Stimulated activated CD8-positive, alpha-beta memory T cell treated with anti-CD3 and anti-CD28 coated beads, Interleukin-2, amount 100 ng/mL, for 1 hour (primary cell): ENCODE measurements at regions not wholly inside any gene's neighbourhood (a gene's known extent, or its start where the extent isn't known, plus 50 kb on each side); places are given as distances from the start of the nearest gene placed in this dataset.

ENCODE experiments used
- DNase-seq, 2 donors: peaks; one replicate each; pipeline ENCODE4 v3.0.0-alpha.2; 2020; ENCODE audit warnings: low read depth in 2 of 2

DNA sequence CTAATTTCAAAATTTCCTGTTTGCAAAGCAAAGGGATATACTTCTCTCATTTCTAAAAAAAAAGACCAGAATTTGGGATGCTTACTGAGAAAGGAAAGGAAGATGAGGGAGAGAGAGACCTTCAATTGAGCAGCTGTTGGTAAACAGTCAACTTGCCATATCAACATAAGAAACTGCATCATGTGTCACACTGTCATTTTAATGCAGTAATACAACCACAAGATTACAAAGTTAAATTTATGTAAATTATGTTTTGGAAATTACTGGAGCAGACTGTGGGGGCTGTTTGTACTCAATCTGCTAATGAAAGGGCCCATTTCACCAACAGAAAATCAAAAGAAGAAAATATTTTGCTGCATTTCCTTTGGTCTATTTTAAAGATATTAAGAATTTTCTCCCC is 370.4 kb upstream of the TMPO start:
- no peak for DNase-seq

DNA sequence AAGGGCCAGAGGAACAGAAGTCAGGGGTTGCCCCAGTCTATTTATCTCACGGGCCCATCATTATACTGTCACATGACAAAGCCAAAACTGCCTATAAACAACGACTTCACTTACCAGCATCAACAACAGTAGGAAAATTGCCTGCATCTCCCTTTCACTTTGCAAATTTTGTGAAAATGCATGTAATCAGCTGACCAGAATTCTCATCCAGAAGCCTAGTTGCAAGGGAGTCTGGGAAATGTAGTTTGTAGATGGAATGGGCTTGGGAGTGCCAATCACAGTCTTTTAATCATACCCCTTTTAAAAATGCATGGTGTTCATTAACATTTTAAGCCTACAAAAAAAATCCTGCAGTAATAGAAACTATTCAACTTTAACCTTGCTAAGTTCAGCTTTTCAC is 369.3 kb upstream of the TMPO start:
- no peak for DNase-seq

DNA sequence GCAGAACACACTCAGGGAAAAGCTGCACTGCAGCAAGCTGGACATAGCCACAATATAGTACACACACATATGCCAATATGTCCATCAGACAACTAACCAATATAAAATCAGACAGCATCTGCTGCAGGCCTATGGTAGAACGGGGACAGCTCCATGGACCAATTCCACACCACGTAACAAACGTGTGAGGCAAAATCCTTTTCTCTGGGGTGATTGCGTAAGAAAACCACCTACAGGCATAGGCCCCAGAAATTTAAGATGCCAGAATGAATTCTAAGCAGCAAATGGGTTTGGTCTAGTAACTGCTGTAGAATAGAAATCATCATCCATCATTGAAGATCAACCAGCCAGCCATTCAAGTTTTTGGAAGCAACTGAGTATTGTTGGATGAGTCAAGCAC is 368.9 kb upstream of the TMPO start:
- no peak for DNase-seq

DNA sequence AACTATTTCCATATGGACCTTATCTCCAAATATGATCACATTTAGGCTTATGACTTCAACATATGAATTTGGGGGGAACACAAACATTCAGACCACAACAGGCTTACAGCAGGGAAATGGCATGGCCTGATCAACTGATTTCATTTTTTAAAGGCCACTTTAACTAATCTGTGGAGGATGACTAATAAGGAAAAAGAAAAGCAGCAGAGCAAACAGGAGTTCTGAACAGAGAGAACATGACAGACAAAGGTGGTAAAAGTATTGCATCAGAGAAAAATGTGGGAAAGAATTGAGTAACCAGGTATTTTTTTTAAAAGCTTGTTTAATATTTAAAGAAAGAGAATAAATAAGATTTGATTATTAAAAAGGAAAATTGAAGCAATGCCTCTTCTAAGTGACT is 366.1 kb upstream of the TMPO start:
- no peak for DNase-seq

DNA sequence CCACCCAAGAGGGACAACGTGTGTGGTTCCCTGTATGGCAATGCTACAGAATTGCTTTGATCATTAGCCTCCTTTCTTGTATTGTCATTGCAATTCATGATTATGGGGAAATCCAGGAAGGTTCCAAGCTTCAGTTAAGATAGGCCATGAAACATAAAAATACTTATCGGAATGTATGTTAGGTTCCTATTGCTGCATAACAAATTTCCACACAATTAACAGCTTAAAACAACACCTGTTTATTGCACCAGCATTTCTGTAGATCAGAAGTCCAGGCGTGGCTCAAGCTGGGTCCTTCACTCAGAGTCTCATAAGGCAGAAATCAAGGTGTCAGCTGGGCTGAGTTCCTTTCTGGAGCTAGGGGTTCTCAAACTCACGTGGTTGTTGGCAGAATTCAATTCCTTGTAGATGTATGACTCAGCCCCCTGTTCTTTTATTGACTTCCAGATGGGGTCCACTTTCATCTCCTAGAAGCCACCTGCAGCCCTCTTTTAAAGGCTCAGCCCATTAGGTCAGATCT is 365.6 kb upstream of the TMPO start:
- no peak for DNase-seq

- DNase-seq, result no peak
Measured at GRCh38 chr12:98151105-98151590, 364.2 kb upstream of the TMPO start.

- DNase-seq, result no peak
Measured at GRCh38 chr12:98151984-98152383, 363.4 kb upstream of the TMPO start.

GRCh38 chr12:98154850-98155249 is 360.5 kb upstream of the TMPO start:
- no peak for DNase-seq

- DNase-seq, result no peak
Measured at GRCh38 chr12:98156697-98157096, 358.7 kb upstream of the TMPO start.

DNA sequence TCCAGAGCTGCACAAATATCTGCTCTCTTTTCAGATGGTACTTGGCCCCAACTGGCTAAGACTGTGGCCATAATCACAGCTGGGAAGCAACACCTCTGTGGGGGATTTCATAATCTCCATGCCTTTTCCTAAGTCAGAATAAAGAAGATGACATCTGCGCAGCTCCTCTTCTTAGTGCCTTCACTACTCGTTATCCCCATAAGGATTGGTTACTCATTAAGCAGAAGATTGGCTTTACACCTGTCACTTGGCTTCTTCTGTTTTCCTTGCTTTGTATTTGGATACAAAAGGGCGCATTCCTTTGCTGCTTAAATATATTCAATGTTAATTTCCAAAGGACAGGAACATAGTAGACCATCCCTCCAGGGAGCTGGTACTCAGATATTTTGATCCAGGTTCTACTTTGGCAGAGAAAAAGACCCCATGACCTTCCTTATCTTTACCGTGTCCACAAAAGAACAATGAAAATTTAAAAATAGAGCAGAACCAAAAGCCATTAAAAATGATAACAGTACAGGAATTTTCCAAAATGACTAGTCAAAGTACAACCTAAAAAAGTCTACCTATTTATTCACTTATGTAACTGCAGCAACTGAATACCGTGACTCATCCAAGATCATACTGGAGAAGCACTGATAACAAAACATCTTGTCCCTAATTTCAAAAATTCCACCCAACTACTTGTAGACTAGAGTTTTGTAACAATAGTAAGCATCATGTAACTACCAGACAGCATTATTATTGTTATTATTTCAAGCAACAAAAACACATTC is 352.3 kb upstream of the TMPO start:
- no peak for DNase-seq

- no peak for DNase-seq
Measured at GRCh38 chr12:98172304-98172703, 343.1 kb upstream of the TMPO start.

DNA sequence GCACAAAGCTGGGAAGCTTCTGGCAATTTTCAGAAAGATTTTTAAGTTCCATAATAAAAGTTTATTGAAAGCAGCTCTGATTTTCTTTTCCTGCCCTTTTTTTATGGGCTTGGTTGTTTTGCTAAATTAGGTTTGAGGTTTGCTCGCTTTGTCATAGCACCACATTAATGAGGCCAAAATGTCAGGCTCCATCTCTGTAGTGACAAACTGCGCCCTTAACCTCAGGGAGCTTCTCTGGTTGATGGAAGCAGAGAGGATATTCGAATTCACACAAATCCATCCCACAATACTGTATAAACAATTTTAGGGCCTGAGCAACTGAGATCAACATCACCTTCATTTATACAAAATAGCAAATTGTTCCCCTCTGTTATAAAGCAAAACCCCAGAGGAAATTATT is 342.6 kb upstream of the TMPO start:
- no peak for DNase-seq

DNA sequence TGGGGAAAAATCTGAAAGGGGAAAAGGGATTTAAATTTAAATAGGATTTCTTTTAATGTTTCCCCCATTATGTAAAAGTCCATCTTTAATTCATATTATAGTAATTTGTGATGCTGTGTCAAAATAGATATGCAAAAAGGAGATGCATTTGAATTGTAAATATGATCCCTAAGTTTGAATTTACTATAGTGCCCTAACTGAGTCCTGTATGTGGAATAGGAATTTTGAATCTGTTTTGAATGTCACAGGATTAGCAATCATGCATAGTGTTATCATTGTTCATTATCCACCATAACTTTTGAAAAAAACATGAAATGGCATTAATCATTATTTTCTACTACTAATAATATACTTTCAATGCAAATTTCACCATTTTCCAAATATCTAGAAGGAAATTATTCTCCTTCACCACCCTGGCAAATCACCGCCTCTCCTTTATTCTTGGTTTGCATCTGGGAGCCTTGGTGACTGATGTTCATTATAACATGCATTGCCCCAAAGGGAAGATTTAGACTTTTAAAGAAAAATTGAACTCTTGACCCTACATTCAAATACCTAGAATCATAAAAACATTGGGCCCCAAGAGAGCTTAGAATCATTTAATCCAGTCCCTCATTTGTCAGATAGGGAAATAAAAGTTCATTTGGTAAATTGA is 341.5 kb upstream of the TMPO start:
- DNase-seq, result no peak

- no peak for DNase-seq
Measured at GRCh38 chr12:98174428-98174809, 341.0 kb upstream of the TMPO start.

DNA sequence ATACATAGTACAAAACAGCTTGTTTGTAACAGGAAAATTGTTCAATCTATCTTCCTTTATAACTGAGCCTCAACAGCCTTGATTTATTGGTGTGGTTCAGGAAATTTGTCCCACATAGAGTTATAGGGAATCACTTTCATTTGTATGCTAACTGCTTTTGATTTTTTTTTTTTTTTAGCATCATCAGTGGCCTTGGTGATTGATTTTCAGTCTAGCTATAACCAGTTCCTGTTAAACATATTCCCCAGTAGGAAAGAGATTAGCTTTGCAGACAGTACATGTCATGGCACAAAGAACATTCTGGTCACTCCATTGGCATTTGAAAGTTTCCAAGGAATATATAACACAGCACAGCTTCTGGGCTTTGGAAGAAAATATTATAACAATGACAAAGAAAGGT is 337.3 kb upstream of the TMPO start:
- no peak for DNase-seq

DNA sequence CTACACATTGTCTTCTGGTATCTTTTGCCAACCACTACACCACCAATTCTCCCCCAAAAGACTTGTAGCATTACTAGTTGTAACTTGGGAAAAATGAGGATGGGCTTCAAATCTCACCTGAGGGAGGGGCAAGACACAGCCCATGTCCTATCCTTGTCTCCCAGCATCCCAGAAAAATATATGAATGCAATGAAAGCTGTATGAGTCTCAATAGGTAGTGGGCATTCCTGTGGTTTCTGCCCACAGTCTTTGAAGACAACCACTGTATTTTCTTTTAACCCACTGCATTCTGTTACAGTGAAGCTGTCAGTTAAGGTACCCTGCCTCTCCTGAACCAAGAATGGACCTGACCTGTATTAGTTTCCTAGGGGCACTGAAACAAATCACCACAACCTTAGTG is 336.2 kb upstream of the TMPO start:
- DNase-seq, result no peak

- DNase-seq, result no peak
Measured at GRCh38 chr12:98180603-98181002, 334.8 kb upstream of the TMPO start.

- DNase-seq, result no peak
Measured at GRCh38 chr12:98182821-98183220, 332.6 kb upstream of the TMPO start.

- DNase-seq, result no peak
Measured at GRCh38 chr12:98185606-98186005, 329.8 kb upstream of the TMPO start.

GRCh38 chr12:98188650-98189077 is 326.7 kb upstream of the TMPO start:
- DNase-seq, result no peak

GRCh38 chr12:98194591-98194990 is 320.8 kb upstream of the TMPO start:
- no peak for DNase-seq

DNA sequence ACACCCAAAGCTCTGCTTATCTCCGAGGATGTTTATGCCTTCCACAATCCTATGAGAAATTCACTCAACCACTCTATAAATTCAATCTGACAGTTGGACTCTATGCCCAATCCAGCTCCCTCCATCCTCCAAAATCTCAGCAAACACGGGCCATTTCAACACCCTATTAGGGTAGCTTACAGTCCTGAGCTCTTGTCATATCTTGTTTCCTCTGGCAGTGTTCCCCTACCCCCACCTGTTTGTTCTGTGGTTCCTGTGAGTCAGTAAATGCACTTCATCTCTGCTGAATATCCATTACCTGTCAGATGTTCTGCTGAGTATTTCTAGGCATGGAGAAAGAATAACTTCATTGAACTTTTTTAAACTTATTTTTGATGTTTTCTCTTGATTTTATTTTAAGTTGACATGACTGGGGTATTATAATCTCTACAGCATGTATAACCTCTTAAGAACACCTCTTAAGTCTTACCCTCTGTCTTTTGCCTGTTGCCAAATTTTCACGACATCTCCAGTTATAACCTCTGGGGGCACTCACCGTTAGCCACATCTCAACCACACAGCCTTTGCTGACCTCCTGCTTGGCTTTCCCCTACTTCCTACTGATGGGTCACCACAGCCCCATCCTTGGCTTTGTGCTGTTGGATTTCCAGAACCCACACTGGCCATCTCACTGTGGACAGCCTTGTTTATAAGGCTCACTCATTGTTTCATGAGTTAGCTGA is 317.0 kb upstream of the TMPO start:
- no peak for DNase-seq

DNA sequence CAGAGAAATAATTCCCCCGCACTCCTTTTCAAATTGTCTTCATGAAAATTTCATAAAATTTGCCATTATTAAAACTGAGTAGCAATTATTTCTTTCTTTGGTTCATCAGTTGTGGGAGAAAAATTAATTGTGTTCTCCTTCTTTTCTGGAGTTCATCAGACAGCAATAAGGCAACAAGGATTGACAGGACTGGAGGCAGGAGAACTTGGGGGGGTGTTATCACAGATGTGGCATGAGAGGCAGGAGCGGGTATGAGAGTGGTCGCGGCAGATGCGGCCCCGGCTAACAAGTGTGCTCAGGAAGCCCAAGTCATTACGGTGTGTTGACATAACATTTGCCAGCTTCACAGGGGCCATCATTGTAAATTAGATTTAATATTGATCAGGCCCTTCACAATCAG is 306.6 kb upstream of the TMPO start:
- no peak for DNase-seq
